H9 (cell line): ENCODE measurements at regions not wholly inside any gene's neighbourhood (a gene's known extent, or its start where the extent isn't known, plus 50 kb on each side); places are given as distances from the start of the nearest gene placed in this dataset.

Experiments used
- DNase-seq: peaks from one replicate; pipeline ENCODE4 v3.0.0-alpha.2; 2017
- H2AFZ ChIP-seq: one replicate; pipeline ENCODE4 v1.6.1; 2013; ENCODE audit warnings: mild to moderate bottlenecking, low read length, control low read depth, moderate library complexity
- H2AK5ac ChIP-seq: 2 replicates; pipeline ENCODE4 v1.6.1; 2013; ENCODE audit warnings: low read length, control low read depth, mixed read lengths; ENCODE audit not compliant: insufficient read length
- H2BK120ac ChIP-seq: one replicate; pipeline ENCODE4 v1.6.1; 2013; ENCODE audit warnings: low read depth, mild to moderate bottlenecking, low read length, control low read depth, inconsistent platforms; ENCODE audit not compliant: poor library complexity, severe bottlenecking
- H2BK12ac ChIP-seq: 2 replicates; pipeline ENCODE4 v1.6.1; 2013; ENCODE audit warnings: low read length, control low read depth, mixed read lengths, low read depth; ENCODE audit not compliant: insufficient read length
- H2BK15ac ChIP-seq: 2 replicates; pipeline ENCODE4 v1.6.1; 2013; ENCODE audit warnings: low read depth, low read length, control low read depth
- H2BK20ac ChIP-seq: one replicate; pipeline ENCODE4 v1.6.1; 2013; ENCODE audit warnings: low read depth, mild to moderate bottlenecking, low read length, control low read depth, inconsistent platforms; ENCODE audit not compliant: poor library complexity, severe bottlenecking
- H2BK5ac ChIP-seq: 2 replicates; pipeline ENCODE4 v1.6.1; 2013; ENCODE audit warnings: low read length, control low read depth, mixed read lengths; ENCODE audit not compliant: insufficient read length
- H3K14ac ChIP-seq: 2 replicates; pipeline ENCODE4 v1.6.1; 2013; ENCODE audit warnings: low read length, control low read depth; ENCODE audit not compliant: insufficient read depth
- H3K18ac ChIP-seq: 2 replicates; pipeline ENCODE4 v1.6.1; 2013; ENCODE audit warnings: low read depth, mild to moderate bottlenecking, mixed read lengths, low read length, control low read depth; ENCODE audit not compliant: insufficient read length
- H3K23ac ChIP-seq: 2 replicates; pipeline ENCODE4 v1.6.1; 2013; ENCODE audit warnings: low read length, control low read depth, mixed read lengths, low read depth; ENCODE audit not compliant: insufficient read length
- H3K23me2 ChIP-seq: 2 replicates; pipeline ENCODE4 v1.6.1; 2013; ENCODE audit warnings: low read depth, mild to moderate bottlenecking, mixed read lengths, low read length, control low read depth; ENCODE audit not compliant: insufficient read length, poor library complexity, severe bottlenecking
- H3K27ac ChIP-seq: 2 replicates; pipeline ENCODE4 v1.5.1; 2013; ENCODE audit warnings: low read length, control low read depth, mixed read lengths, low read depth; ENCODE audit not compliant: insufficient read length
- H3K27me3 ChIP-seq: 2 replicates; pipeline ENCODE4 v1.6.1; 2013; ENCODE audit warnings: low read length, control low read depth, inconsistent platforms; ENCODE audit not compliant: insufficient read depth
- H3K4ac ChIP-seq: 2 replicates; pipeline ENCODE4 v1.6.1; 2013; ENCODE audit warnings: low read depth, mild to moderate bottlenecking, control low read depth, inconsistent platforms, low read length, moderate library complexity
- H3K4me1 ChIP-seq: 2 replicates; pipeline ENCODE4 v1.6.1; 2013; ENCODE audit warnings: low read length, control low read depth, inconsistent platforms; ENCODE audit not compliant: insufficient read depth
- H3K4me2 ChIP-seq: 2 replicates; pipeline ENCODE4 v1.6.1; 2013; ENCODE audit warnings: low read length, control low read depth, mixed read lengths; ENCODE audit not compliant: insufficient read length, insufficient read depth
- H3K56ac ChIP-seq: 2 replicates; pipeline ENCODE4 v1.6.1; 2013; ENCODE audit warnings: low read depth, mild to moderate bottlenecking, mixed read lengths, low read length, control low read depth; ENCODE audit not compliant: insufficient read length
- H3K79me1 ChIP-seq: 2 replicates; pipeline ENCODE4 v1.6.1; 2013; ENCODE audit warnings: low read depth, mild to moderate bottlenecking, moderate library complexity, low read length, control low read depth, inconsistent platforms; ENCODE audit not compliant: insufficient read depth, poor library complexity, severe bottlenecking
- H3K79me2 ChIP-seq: 2 replicates; pipeline ENCODE4 v1.6.1; 2013; ENCODE audit warnings: low read length, control low read depth, inconsistent platforms; ENCODE audit not compliant: insufficient read depth
- H3K9ac ChIP-seq: 2 replicates; pipeline ENCODE4 v1.6.1; 2013; ENCODE audit warnings: low read length, control low read depth, mixed read lengths; ENCODE audit not compliant: insufficient read length; ENCODE audit errors: extremely low read depth
- H3K9me3 ChIP-seq: one replicate; pipeline ENCODE4 v1.6.1; 2013; ENCODE audit warnings: low read depth, low read length, inconsistent platforms; ENCODE audit not compliant: control insufficient read depth
- H3T11ph ChIP-seq: one replicate; pipeline ENCODE4 v1.6.1; 2013; ENCODE audit warnings: mild to moderate bottlenecking, low read length, control low read depth, inconsistent platforms
- H4K20me1 ChIP-seq: one replicate; pipeline ENCODE4 v1.6.1; 2013; ENCODE audit not compliant: control insufficient read depth, insufficient read length, insufficient read depth
- H4K5ac ChIP-seq: 2 replicates; pipeline ENCODE4 v1.6.1; 2013; ENCODE audit warnings: low read depth, mild to moderate bottlenecking, mixed read lengths, low read length, control low read depth; ENCODE audit not compliant: insufficient read length
- H4K8ac ChIP-seq: replicated peaks from 2 replicates; pipeline ENCODE4 v1.6.1; 2013; ENCODE audit warnings: low read length, control low read depth, mixed read lengths, low read depth; ENCODE audit not compliant: insufficient read length
- H4K91ac ChIP-seq: 2 replicates; pipeline ENCODE4 v1.6.1; 2013; ENCODE audit warnings: low read depth, mild to moderate bottlenecking, moderate library complexity, mixed read lengths, low read length, control low read depth; ENCODE audit not compliant: insufficient read length
- H3K27ac Mint-ChIP-seq, 3 experiments: 2 replicates in 2 of 3; 3 replicates in 1 of 3; pipeline ENCODE4 v1.8.0; 2020 to 2021; ENCODE audit warnings: mixed read lengths in 3 of 3, mild to moderate bottlenecking in 1 of 3, moderate library complexity in 1 of 3
- H3K27me3 Mint-ChIP-seq: 2 replicates; pipeline ENCODE4 v1.8.0; 2021; ENCODE audit warnings: low read depth, mild to moderate bottlenecking, moderate library complexity, mixed read lengths
- H3K36me3 Mint-ChIP-seq, 3 experiments: 2 replicates in 2 of 3; 3 replicates in 1 of 3; pipeline ENCODE4 v1.8.0; 2020 to 2021; ENCODE audit warnings: low read depth in 3 of 3, mixed read lengths in 3 of 3; ENCODE audit not compliant: insufficient read depth in 1 of 3
- H3K4me1 Mint-ChIP-seq, 2 experiments: 2 replicates each; pipeline ENCODE4 v1.8.0; 2020; ENCODE audit warnings: mixed read lengths in 2 of 2
- H3K4me3 Mint-ChIP-seq, 2 experiments: 2 replicates in 1 of 2; 3 replicates in 1 of 2; pipeline ENCODE4 v1.8.0; 2020 to 2021; ENCODE audit warnings: mild to moderate bottlenecking in 2 of 2, mixed read lengths in 2 of 2, moderate library complexity in 1 of 2
- H3K9me3 Mint-ChIP-seq, 2 experiments: 2 replicates in 1 of 2; 3 replicates in 1 of 2; pipeline ENCODE4 v1.8.0; 2020; ENCODE audit warnings: mild to moderate bottlenecking in 2 of 2, mixed read lengths in 2 of 2, moderate library complexity in 1 of 2
- WGBS: extraction: QIAGEN DNeasy Blood & Tissue Kit; methylation state at CpG from one replicate; pipeline ENCODE4 v1.1.7; 2013; ENCODE audit warnings: missing lambda C conversion rate, low lambda C conversion rate, mixed read lengths; ENCODE audit not compliant: insufficient read length; ENCODE audit errors: extremely low coverage; 5-methylcytosine and 5-hydroxymethylcytosine counted together
- TF ChIP-seq, protein P1 (sequence below): fragments of 200-600 bp; sonication (generic); conservative IDR thresholded peaks from 3 replicates; pipeline ENCODE4 v1.8.0; 2021; ENCODE audit warnings: antibody characterized with exemption, mild to moderate bottlenecking

DNA sequence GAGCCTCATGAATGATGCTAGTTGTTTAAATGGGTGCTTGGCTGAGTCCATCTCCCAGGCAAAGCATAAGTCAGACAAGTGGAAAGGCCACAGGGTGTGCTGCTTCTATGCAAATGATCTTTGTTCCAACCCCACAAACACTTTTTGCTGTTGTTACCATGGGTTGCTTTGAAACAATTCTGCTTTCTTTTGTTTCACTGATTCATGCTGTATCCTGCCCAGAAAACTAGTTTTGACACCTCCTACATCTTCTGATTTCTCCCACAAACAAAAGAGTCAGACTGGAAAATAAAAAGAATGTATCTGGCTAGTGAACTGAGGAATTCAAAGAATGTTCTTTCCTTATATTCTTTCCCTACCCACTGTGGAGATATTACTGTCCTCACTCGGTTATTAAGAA, 298.6 kb downstream of the DIRAS2 start:
- H3K27ac ChIP-seq: no peak overlapping the region
- H3K4me2 ChIP-seq: no peak overlapping the region
- Mint-ChIP-seq H3K9me3 (no peaks in the 10 kb centered on the region; a peak in 1 of 5 replicates), H3K4me1 (peaks cover 5 to 7% of the 10 kb centered on the region in 2 experiments; a peak in 3 of 4 replicates), H3K36me3 (no peaks in the 10 kb centered on the region), H3K27me3 (peaks cover 1% of the 10 kb centered on the region), H3K27ac (no peak overlapping the region), H3K4me3 (no peak overlapping the region)
- no peak overlapping the region for H3K18ac ChIP-seq
- H3K23me2 ChIP-seq: no peaks in the 10 kb centered on the region
- H4K8ac ChIP-seq: no peak overlapping the region
- no peak overlapping the region for H2AK5ac ChIP-seq
- H3K9me3 ChIP-seq: no peaks in the 10 kb centered on the region
- WGBS: no CpG with 5 or more reads among the region's 1 CpG
- H2AFZ ChIP-seq: no peak overlapping the region
- no peak overlapping the region for H3K56ac ChIP-seq
- no peak overlapping the region for H4K91ac ChIP-seq
- H3K23ac ChIP-seq: no peak overlapping the region
- no peak overlapping the region for H2BK12ac ChIP-seq
- DNase-seq: no peak
- no peak overlapping the region for H3K4ac ChIP-seq
- TF ChIP-seq, protein P1, sequence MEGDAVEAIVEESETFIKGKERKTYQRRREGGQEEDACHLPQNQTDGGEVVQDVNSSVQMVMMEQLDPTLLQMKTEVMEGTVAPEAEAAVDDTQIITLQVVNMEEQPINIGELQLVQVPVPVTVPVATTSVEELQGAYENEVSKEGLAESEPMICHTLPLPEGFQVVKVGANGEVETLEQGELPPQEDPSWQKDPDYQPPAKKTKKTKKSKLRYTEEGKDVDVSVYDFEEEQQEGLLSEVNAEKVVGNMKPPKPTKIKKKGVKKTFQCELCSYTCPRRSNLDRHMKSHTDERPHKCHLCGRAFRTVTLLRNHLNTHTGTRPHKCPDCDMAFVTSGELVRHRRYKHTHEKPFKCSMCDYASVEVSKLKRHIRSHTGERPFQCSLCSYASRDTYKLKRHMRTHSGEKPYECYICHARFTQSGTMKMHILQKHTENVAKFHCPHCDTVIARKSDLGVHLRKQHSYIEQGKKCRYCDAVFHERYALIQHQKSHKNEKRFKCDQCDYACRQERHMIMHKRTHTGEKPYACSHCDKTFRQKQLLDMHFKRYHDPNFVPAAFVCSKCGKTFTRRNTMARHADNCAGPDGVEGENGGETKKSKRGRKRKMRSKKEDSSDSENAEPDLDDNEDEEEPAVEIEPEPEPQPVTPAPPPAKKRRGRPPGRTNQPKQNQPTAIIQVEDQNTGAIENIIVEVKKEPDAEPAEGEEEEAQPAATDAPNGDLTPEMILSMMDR: no peak
- H3K9ac ChIP-seq: no peak overlapping the region
- no peaks in the 10 kb centered on the region for H3K27me3 ChIP-seq
- no peaks in the 10 kb centered on the region for H3K4me1 ChIP-seq
- no peaks in the 10 kb centered on the region for H3K79me2 ChIP-seq
- H2BK20ac ChIP-seq: no peak overlapping the region
- H4K20me1 ChIP-seq: no peaks in the 10 kb centered on the region
- H3K14ac ChIP-seq: no peak overlapping the region
- no peak overlapping the region for H4K5ac ChIP-seq
- no peak overlapping the region for H2BK5ac ChIP-seq
- H2BK120ac ChIP-seq: no peak overlapping the region
- no peak overlapping the region for H3T11ph ChIP-seq
- no peak overlapping the region for H2BK15ac ChIP-seq
- no peaks in the 10 kb centered on the region for H3K79me1 ChIP-seq
